GM13976 (cell line): ENCODE measurements at regions not wholly inside any gene's neighbourhood (a gene's known extent, or its start where the extent isn't known, plus 50 kb on each side); places are given as distances from the start of the nearest gene placed in this dataset.

Source experiments
- DNase-seq: peaks from one replicate; pipeline ENCODE4 v3.0.0; 2012; ENCODE audit warnings: low spot score
- CTCF ChIP-seq: IDR thresholded peaks from 2 replicates; pipeline ENCODE4 v1.5.1; 2012; ENCODE audit warnings: borderline replicate concordance, mild to moderate bottlenecking; ENCODE audit not compliant: insufficient read depth; ENCODE audit errors: extremely low read depth, missing control alignments, control extremely low read depth
- in situ Hi-C: fragments of 300-500 bp; cut with MboI; formaldehyde crosslinking; loops from one replicate; pipeline ENCODE4 v1.12.0; 2022; ENCODE audit warnings: low sequenced_read_pairs, mixed read lengths, inconsistent platforms; ENCODE audit not compliant: unreplicated experiment

- no peak for TF ChIP-seq CTCF
- in situ Hi-C loops: no loop called here
- no peak for DNase-seq
Measured at GRCh38 chr14:37924622-37925021, 283.1 kb upstream of the SSTR1 start.

- no peak for DNase-seq
- TF ChIP-seq CTCF: no peak
- in situ Hi-C loops: no loop called here
Measured at GRCh38 chr14:37932008-37932407, 275.7 kb upstream of the SSTR1 start.

GRCh38 chr14:37932481-37932880, 275.2 kb upstream of the SSTR1 start:
- in situ Hi-C loops: no loop called here
- DNase-seq: no peak
- no peak for TF ChIP-seq CTCF

GRCh38 chr14:37936971-37937370, 270.7 kb upstream of the SSTR1 start:
- no peak for DNase-seq
- in situ Hi-C loops: no loop called here
- no peak for TF ChIP-seq CTCF

- in situ Hi-C loops: no loop called here
- TF ChIP-seq CTCF: no peak
- DNase-seq: no peak
Measured at GRCh38 chr14:37939442-37940028, 268.2 kb upstream of the SSTR1 start.

GRCh38 chr14:37945959-37946358, 261.7 kb upstream of the SSTR1 start:
- in situ Hi-C loops: no loop called here
- DNase-seq: no peak
- TF ChIP-seq CTCF: no peak
